GM18868 (cell line): ENCODE measurements at regions not wholly inside any gene's neighbourhood (a gene's known extent, or its start where the extent isn't known, plus 50 kb on each side); places are given as distances from the start of the nearest gene placed in this dataset.
"Not testable (repeated sequence)": the region's sequence is repeated elsewhere in the genome, so short reads cannot be mapped to it uniquely, and the experiment has no call there.

ENCODE experiments used
- ATAC-seq: cut with Tn5 transposase; IDR thresholded peaks from one replicate; pipeline ENCODE4 v1.9.1; 2021; ENCODE audit warnings: mild to moderate bottlenecking, moderate library complexity; ENCODE audit not compliant: unreplicated experiment

DNA sequence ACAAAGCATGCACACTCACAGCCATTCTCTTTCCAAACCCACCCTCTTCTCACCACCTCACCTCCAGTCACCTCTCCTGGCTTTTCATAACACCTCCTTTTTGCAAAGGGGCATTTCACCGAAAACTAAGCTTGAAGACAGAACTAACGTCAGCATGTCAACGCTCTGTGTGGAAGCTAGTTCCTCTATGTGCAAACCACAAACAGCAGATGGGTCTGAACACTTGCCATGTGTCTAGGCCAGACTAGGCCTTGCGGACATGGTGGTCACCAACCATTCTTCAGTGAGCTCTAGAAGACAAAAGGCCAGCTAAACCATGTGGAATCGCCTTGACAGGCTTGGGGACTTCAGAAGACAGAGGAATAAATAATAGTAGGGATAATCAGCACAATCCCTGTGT is 148.5 kb downstream of the TXNL1 start:
- no peak for ATAC-seq

DNA sequence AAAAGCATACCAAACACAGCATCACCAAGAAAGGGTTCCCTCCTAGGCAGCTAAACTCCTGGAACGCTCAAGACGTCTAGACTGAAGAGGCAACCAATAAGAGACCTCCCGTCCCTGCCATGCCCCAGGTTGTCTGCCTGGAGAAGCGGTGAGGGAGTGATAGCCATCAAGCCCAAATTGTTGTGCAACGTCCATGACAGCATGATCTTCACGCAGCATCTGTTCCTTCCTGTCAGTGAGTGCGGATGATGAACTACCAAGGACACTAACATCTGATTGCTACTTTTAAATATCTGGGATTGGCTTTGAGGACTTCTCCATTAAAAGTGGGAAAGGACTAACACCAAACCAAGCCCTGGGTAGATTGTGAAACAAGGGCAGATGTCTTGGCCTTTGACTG is 149.7 kb downstream of the TXNL1 start:
- ATAC-seq = no peak

DNA sequence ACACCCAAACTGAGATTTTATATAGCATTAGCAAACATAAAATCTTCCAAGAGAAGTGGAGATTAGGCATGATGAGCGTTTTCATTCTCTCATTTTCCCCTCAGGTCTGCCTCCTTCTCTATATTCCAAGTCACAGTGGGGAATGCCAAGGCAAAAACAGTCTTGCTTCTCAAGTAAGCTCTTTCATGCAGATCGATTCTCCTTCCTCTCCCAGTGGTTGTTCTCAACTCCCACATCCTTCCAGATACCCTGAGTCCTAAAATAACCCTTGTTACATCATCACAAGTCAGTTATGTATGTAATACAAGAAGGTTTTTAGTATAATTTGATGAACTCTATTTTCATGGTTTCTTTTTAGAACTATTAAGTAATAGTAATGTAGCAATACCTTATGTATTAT is 150.6 kb downstream of the TXNL1 start:
- no peak for ATAC-seq

DNA sequence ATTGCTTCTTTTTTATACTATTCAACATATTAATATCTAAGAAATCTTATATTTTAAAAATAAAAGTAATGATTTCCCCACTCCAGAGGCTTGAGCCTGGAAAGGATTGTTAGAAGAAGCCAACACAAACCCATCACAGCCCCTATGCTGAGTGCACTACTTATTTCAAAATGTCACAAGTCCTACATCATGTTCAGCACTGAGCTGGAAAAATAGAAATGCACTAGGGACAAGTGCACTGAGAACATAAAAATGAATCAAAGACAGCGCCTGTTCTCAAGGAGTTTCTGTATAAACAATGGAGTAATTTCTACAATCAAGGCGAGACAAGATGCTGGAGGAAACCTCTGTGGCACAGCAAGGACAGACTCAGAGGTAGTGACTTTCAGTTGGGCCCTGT is 155.0 kb downstream of the TXNL1 start:
- no peak for ATAC-seq

DNA sequence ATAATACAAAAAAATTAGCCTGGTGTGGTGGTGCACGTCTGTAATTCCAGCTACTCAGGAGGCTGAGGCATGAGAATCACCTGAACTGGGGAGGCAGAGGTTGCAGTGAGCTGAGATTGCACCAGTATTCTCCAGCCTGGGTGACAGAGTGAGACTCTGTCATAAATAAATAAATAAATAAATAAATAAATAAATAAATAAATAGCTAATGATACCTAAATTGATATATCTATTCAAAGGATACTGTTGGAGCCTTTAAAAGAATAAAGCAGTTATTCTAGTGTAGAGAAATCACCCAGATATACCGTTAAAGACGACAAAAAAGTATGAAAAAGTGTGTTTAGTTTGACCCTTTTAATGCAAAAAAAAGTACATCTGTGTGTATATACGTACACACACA is 155.6 kb downstream of the TXNL1 start:
- ATAC-seq = not testable (repeated sequence)

DNA sequence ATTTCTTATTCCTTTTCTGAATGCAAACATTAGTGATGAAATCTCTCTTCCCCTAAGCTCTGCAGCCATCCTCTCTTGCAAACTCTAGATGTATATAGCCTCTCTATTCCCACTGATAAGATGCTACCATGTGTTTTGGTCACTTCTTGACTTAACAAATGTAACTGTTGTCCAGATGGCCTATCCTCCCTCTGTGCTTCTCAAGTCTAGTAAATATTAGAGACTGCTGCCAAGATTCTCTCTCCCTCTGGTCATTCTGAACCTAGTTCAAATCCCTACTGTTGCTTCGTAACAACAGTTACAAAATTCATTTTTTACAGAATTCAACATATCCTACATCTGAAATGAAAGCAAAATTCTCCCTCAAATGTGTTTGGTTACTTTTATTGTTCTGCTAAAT is 156.6 kb downstream of the TXNL1 start:
- ATAC-seq = no peak

DNA sequence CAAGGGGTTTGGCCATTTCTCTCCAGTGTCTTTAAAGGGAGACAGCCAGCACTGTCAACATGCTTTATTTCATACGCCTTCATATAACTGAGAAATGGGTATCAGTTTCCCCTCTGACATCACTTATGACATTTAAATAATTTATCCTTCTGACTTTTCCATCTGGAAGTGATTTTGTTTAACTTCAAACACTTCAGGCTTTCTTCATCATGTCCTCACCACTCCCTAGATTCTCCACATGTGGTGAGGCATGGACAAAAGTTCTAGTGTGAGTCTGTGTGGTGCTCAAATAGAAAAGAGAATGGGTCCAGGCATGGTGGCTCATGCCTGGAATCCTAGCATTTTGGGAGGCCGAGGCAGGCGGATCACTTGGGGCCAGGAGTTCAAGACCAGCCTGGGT is 158.6 kb downstream of the TXNL1 start:
- no peak for ATAC-seq

DNA sequence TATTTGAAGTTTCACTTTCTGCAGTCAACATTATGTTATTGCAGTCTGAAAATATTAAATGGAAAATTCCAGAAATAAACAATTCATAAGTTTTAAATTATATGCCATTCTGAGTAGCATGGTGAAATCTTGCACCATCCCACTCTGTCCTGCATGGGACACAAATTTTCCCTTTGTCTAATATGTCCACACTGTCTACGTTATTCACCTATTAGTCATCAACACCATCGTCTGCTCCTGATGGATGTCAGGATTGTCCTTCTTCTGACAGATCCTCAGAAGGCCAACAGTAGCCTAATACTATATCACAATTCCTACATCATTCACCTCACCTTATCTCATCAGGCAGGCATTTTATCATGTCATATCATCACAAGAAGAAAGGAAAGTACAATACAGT is 163.1 kb downstream of the TXNL1 start:
- ATAC-seq = no peak

DNA sequence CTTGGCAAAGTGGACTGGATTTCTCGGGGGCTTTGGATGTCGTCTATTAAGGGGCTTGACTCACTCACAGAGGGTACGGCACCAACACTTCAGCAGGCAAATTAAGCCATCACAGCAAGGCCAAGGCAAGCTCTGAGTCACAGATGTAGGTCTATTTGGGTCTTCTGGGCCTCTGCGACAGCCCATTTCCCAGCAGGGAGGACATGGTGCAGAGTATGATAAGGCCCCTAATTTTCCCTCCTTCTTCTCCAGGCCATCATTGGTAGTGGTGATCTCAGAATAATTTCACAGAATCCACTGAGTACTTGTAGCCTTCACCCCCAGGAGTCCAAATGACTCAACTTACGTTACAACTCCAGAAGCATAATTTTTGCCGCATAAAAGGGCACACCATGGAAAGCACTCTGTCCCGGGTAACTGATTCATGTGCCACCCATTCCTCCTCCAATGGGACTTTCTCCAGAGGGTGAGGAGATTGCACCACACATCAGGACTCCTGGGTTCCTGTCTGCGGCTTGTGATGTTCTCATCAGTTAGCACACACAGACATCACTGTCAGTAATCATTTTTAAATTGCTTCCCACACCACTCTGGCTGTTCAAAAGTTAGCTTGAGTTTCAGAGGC is 164.9 kb downstream of the TXNL1 start:
- no peak for ATAC-seq

DNA sequence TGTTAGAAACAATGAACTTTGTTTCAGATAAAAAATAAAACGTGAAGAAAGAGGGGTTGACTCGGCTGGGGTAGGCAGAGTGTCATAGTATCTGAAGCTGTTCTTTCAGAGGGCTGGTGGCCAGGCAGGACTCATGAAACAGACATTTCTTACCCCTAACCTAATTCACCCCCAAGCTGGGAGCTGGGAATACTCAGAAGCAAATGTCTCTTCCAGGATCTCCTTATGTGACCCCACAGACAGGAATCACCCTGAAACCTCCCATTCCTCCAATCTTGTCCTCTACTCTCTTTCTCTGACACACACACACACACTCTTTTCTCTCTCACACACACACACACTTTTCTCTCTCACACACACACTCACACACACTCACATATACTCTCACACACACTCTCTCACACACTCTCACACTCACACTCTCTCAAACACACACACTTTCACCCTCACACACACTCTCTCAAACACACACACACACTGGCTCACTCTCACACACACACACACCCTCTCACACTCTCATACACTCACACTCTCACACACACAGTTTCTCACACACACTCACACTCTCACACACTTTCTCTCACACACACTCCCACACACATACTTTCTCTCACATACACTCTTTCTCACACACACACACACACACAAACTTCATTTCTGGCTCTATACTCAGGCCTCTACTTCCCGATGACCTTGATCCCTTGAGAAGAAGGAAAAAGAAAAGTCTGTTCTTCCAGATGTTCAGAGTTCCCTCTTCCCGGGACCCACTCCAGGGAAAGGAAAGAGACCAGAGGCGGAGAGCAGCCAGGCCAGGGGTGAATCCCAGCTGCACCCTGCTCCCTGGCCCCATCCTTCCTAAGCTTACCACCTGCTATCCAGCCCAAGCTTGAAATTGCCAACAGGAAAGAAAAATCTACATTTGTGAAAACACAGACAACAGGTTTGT is 167.7 kb downstream of the TXNL1 start:
- no peak for ATAC-seq

DNA sequence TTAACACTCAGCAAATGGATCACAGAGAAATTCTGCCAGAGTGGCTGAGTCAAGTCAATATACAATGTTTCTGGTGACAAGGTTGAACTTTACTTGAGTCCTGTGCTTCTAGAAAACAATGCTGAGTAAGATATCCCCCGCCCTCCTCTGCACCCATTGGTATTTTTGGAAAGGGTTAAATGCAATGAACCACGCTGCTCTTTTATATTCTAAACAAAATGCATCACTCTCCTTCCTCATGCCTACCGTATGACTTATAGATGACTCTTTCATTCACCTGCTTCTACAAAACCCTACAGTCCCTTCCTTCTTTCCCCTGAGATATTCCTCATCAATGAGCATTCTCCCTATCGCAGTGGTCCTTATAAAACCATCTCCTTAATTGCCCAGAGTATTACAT is 168.8 kb downstream of the TXNL1 start:
- ATAC-seq = no peak

DNA sequence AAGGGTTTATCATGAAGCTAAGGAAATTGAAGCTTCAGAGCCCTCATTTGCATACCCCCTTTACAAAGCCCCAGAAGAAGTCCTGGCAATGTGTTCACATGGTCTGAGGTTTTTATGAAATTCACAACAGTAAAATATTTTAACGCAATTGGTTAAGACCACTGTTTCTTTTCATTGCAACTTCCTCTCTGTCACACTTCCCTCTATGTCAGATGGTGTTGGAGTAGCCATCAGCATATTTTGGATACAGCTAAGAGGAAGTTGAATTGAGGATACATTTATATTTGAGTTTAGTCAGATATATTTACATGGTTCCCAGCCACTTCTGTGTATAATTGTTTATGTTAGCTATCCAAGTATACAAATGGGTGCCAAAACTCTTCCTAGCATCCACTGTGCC is 170.0 kb downstream of the TXNL1 start:
- no peak for ATAC-seq

DNA sequence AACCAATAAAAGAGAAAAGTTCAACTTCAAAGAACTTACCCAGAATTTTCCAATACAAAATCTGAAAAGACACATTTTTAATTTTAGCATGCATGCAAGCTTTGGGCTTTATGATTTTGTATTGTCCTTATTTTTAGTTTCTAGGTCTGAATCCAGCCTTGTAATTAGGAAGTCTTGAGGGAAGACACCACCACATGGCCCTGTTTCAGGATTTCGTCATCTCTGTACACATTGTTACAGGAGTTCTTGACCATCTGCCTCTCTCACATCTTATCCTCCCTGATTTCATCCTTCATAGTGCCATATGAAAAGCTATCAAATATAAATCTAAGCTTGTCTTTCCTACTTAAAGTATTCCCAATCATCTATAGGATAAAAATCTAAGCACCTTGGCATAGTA is 176.1 kb downstream of the TXNL1 start:
- no peak for ATAC-seq

DNA sequence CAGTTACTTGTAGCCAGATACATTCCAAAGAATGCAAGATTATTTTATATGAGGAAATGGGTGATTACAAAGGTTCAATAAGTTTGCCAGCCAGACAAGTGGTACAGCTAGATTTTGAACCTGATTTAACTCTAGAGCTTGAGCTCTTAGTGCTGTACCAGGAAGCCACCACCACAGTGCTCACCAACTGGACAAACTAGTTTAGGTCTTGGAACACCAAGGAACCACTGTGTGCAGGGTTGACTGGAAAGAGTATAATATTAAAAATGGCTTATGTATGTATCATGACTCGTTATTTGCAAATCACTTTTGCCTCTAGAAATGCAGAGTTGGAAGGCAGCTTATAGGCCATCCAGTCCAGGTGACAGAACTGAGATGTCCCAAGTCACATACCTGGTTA is 177.2 kb downstream of the TXNL1 start:
- ATAC-seq = no peak

DNA sequence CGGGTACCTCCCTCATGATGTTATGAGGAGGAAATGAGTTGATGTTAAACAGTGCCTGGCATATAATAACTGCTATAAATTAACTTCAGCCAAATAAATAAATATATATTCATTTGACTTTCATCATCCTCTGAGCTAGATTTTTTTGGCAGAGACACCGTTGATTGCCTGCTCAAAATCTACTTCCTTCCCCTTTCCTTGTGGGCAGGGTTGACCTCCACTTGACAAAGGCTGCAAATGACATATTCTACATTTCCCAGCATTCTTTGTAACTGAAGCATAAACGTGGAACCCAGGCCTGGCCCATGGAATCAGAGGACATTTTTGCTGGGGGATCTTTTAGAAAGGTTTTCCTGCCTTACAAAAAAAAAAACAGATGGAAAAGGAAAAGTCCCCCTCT is 177.8 kb downstream of the TXNL1 start:
- no peak for ATAC-seq

DNA sequence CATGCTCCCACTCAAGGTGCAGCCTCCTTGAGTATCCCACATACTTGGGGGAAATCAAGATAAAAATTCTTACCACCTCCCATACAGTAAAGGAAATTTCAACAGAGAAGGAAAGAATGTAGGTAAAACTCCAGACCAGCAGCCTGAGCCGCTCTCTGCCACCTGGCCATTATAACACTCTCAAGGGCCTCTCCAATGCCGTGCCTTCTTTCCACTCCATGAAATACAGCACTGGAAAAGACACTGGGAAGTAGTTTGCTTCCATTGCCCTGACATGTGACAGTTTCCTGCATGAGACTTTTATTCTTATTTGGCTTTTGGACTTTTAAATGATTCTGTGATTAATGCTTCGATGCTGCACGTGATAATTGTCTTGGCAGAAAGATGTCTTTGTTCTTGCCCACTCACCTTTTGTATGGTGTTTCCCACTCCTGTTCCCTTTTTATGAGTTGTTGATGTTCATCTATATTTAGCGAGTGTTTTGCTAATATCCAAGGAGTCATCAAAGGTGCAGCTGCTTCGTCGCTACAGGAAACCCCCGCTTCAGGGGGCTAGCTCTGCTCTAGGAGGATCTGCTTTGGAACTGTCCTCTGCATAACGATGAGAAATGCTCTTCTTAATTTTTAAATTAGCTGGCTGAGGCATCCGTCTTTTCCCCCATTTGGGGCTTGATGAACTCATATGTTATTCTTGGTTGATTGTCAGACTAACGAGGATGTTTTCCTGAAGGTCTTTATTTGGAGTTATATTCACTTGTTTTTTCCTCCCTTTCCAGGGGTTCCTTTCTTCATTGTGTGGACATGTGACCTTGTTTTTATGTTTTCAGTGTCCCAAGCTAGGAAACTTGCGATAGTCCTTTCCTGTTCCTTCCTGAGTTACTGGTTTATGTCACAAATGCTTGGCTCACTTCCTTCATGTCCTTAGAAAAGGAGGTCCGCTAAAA is 179.4 kb downstream of the TXNL1 start:
- ATAC-seq = no peak

DNA sequence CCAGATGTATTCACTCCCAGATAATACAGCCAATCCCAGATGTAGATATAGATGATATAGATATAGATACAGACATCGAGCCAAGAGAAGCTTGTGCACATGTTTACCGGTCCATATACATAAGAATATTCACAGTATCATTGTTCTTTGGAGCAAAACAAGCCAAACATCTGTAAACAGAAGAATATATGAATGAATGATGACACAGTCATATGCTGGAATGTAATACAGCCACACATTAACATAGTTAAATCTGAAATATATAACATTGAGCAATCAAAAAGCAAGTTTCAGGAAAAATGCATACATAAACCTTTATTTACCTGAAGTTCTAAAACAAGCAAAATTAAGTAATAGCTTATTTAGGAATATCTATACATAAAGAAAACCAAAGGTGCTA is 182.5 kb downstream of the TXNL1 start:
- no peak for ATAC-seq

DNA sequence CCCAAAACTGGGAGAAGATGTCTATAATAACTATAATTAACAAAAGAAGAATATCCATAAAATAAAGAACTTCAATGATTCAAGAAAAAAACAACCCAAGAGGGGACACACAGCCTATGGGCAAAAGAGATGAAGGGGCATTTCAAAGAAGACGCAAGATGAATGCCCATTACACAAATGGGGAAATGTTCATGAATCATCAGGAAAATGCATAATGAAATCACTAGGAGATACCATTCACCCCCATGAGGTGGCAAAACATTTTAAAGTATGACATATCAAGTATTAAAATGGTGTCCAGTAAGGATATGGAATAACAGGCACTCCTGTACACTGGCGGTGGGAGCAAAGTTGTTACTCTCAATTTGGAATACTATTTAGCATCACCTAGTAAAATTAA is 183.3 kb downstream of the TXNL1 start:
- ATAC-seq = no peak

DNA sequence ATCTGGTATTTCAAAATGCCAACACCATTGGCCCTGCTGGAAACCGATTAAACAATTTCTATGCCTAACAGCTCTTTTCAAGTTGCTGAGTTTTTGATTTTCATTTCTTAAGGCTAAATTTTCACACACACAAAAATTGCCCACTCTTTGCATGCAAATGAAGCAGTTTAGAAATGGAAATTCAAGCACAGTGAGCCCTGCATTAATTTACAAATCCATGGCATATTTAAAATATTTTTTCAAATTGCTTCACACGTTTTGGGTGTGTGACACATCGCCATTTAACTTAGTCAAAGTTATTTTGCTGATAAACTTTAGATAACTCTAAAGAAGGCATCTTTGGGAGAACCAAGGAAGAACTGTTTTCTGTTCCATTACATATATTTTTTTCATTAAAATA is 184.8 kb downstream of the TXNL1 start:
- no peak for ATAC-seq

DNA sequence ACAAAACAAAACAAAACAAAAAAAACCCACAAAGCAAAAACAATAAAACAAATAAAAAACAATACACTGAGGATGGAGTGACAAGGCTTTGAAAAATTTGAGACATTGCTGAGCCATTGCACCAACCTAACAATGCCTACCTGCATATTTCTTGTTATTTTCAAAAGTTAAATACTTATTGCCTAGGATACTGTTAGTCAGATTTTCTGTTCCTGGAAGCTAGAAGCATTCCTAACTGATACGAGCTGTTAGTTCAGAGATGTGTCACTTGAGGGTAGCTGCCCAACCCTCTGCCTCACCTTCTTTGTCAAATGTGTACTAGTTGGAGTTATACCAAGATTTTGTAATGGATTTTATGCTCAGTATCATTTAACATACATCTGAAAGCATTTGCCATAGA is 187.2 kb downstream of the TXNL1 start:
- ATAC-seq = no peak

DNA sequence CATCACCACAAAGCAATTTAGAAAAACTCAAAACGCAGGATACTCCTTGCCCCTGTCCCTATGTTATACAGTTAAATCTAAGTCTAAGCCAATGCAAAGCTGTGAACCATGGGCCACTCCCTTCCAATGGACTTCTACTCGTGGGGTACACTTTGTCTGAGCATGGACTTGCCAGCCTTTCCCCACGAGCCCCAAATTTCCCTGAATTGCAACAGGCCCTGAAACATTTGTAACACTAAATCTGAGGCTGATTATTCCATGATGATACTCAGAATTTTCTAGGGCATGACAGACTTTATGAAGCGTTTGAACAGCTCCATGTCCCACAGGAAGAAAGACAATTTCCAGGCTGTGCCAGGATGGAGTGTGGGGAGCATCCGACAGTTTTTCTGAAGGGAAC is 189.6 kb downstream of the TXNL1 start:
- ATAC-seq = no peak
